ENCODE measurements at regions not wholly inside any gene's neighbourhood (a gene's known extent, or its start where the extent isn't known, plus 50 kb on each side); places are given as distances from the start of the nearest gene placed in this dataset.

DNA sequence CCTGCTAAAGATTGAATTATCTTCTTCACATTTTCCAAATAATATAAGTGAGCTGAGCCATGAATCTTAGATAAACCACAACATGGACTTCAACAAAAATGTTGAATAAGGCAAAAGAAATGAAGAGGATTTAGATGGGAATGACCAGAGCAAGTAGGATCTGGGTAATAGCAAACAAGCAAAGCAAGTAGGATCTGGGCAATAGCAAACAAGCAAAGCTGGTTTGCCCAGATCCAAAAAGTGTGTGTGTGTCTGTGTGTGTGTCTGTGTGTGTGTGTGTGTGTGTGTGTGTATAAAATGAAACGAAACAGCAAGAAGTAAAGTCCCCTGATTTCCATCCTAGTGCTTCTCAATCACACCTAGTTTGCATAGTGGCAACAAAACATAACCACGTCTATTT lies 549.1 kb downstream of the RERGL start:
- DNase-seq, result no peak

DNA sequence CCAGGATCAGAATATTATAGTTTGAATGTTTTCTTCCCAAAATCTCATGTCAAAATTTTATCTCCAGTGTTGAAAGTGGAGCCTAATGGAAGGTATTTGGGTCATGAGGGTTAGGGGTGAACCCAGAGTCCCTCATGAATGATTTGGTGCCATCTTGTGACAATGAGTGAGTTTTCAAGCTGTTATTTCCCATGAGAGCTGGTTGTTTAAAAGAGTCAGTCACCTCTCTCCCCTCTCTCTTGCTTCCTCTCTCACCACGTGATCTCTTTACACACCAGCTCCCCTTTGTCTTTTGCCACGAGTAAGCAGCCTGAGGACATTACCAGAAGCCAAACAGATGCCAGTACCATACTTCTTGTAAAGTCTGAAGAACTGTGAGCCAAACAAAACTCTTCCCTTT lies 561.6 kb downstream of the RERGL start:
- no peak for DNase-seq

DNA sequence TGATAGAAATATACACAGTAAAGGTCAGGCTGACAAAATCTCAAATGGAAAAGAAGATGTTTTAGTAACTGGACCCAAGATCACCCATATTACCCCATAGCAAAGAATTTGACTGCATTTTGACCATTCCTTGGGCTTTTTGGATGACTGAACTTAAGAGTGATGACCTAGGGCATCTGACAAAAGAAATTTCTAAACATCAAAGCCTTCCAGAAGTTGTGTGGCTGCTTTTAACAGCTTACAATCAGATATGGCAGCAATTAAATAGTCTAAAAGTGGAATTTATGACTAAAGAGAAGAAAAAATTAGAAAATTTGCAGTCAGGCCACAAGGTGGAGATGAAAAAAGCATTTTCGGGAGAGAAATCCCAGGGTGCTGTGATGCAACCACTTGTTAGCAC lies 563.0 kb downstream of the RERGL start:
- no peak for DNase-seq

DNA sequence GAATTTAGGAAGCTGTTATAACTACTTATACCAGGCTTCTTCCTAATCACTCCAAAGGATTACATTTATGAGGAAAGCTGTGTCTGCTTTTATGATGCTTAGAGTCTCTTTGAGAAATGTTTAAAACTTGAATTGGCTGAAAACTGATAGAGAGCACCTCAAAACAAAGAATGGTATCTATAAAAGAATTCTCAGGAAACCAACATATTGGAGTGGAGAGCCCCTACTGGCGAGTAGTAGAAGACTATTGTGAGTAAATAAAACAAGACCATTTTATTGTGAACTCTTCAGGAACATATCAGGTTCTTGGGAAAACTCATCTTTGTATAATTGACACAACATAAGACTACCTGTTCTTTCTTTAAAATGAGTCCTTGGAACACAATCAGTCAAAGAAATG lies 578.6 kb downstream of the RERGL start:
- DNase-seq, result no peak

DNA sequence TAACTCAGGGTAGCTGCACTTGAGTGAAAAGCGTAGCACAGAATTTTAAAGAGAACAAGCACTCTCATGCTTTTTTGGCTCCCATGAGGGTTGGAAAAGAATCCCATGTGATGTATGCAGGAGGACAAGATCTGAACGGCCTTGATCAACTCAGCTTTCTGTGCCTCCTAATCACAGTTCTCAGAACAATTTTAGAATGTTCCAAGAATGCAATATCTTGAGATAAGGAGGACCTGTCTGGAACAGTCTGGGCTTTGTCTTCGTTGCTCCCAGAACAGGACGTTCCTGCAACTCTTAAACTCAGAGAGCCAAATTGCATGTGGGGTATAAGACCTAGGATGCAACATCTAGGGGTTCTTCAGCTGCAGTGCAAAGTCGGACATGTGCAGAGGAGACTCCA lies 582.7 kb downstream of the RERGL start:
- no peak for DNase-seq

DNA sequence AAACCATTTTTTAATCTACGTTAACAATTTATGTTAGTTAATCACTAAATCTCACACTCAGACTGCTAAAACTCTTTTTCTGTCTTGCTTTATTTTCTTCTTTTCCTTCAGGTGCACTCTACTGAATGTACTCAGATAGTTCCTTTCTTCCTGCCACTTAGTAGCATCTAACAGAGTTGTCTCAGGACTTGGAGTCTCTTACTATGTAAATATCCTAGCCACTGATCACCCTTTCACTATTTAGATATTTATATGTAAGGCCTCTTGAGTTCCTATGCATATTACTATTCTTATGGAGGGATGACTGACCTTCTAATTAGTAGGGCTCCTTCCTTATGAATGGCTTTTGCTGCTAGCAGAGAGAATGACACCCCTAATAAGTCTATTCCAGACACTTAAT lies 586.3 kb downstream of the RERGL start:
- no peak for DNase-seq

DNA sequence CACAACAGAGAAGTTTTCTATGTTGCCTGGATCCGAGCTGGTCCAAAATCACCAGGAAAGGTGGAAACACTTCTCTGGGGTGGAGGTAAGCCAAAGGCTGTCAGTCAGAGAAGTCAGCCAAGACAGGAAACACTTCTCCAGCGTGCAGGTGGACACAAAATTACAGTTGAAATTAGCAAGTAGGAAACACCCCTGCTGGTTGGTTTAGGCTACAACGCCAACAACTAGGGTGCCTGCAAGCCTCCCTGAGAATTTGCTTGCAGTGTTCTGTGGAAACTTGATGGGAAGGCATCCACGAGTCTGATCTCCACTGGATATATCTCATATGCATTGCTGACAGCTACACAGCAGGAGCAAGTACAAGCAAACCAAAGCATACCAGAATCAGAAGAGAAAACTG lies 600.5 kb downstream of the RERGL start:
- DNase-seq, result no peak

DNA sequence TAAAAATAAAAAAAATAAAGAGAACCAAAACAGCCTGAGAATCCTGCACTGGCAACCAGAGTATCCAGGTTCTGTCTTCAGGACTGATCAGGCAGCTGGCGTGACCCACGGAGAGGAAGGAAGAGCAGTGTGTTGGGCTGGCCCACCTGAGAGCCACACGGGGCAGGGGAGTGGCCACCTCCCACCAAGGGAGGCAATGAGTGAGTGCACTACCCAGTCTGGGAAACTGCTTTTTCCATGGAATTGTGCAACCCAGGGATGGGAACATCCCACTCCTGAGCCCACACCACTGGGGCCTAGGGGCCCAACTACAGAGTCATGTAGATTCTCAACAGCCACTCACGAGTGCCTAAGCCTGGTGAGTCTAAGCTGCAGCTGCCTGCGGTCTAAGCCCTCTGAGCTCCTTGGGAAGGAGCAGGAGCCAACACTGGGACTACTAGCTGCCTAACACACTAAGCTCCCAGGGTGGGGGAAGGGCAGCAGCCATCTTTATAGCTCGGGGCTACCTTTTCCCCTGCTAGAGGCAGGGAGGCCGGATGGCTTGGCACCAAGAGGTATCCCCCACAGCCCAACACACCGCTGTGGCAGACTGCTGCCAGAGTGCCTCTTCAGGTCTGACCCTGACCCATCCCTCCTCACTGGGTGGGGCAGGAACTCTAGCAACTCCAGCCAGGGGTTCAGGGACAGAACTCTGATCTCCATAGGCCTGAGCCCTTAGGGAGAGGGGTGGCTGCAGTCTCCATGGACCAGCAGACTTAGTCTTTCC lies 610.9 kb downstream of the RERGL start:
- no peak for DNase-seq

DNA sequence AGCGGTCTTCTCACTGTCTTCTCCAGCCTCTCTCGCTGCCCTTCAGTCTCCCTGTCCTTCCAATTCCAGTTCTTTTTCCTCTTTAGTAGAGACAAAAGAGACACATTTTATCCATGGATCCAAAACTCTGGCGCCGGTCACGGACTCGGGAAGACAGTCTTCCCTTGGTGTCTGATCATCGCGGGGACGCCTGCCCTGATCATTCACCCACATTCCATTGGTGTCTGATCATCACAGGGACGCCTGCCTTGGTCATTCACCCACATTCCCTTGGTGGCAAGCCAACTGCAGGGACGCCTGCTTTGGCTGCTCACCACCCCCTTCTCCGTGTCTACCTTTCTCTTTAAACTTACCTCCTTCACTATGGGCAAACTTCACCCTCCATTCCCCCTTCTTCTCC lies 619.5 kb downstream of the RERGL start:
- no peak for DNase-seq

DNA sequence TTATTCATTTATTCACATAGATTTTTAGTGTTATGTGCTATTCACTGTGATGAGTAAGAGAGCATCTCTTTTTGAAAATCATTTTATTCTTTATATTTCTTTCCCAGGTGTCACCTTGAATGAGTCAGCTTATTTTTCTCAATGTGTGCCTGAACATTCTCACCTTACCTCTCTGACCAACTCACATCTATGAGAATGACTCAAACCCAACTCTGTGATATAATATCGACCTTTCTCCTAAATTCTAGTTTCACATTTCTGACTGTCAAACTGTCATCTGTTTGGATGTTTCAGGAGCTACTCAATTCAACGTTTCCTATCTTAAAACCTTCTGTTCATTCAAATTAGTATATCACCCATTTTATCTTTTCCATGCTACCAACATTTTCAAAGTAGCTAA lies 630.8 kb downstream of the RERGL start:
- DNase-seq, result no peak

DNA sequence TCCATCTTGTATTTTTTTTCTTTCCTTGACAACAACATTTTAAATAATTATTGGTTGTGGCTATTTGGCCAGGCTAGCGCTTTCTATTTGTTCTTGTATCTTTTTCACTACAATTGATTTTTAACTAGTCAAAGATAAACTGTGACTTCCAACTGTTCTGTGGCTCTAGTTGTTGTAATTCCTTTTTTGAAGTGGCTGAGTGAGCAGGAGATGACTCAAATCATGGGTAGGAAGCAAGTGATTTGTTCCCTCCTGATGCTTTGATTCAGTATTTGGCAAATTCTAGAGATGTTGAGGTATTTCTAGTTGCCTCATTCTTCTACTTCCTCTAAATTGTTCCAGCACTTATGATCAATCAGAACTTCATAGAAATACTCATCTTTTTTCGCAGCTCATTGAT lies 633.5 kb downstream of the RERGL start:
- DNase-seq, result no peak

DNA sequence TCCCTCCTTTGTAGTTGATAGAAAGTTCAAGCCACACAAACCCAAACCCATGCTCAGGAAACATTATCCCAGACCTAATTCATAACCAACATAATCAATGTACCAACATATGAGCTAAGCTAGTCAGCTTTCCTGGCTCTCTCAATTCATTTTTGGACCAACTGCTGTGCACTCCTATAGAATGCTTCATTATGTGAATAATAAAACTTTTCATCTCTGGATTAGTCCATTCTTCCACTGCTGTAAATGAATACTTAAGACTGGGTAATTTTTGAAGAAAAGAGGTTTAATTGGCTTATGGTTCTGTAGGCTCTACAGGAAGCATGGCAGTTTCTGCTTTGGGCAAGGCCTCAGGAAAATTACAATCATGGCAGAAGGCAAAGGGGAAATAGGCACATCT lies 651.9 kb downstream of the RERGL start:
- no peak for DNase-seq

DNA sequence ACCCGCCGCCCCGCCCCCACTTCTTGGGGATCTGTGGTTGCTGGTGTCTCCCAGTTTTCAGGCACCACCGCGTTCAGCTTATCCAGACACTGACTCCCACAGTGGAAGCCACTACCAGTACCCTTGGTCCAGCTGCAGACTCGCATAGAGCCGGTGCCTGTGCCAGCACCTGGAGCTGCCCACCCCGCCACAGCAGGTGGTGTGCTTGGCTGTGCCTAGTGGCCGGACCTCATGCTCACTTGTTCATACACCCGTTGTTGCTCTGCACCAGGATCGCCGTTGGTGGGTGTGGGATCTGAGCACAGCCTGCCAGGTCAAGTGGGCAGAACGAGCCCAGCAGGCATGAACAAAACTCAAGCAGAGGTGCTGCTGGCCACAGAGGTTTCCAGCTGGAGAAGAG lies 673.2 kb downstream of the RERGL start:
- DNase-seq, result no peak

DNA sequence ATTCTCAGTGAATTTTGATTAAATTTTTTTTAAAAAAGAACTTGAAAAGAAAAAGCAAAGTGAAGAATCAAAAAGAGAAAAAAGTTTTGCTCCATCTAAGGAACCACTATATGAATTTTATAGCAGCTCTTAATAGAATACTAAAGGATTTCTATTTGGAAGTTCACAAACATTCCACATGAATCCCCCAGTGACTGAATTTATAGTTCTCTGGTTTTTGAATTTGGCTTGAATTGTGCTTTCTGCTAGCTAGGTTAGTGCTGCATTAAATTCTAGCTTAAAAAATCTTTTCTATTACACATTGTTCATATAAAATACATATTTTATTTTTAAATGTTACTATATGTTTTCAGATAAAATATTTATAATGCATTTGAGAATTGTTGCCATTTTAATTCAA lies 675.4 kb downstream of the RERGL start:
- no peak for DNase-seq

DNA sequence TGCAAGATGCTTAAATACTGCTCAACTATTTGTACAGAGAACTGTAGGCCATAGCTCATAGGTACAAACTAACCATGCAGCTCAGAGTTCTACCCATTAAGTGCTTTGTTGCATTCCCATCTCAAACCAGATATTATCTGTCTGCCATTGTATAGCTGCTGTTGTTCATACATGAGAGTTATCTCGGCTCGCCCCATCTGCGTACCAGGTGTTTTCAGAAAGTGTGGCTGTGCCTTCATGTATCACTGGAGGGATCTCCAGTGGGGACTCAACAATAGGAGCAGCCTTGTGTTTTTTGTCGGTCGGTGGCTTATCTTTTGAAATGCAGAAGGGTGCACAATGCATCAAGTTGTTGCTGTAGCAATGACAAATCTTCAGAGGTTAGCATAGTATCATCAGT lies 678.3 kb downstream of the RERGL start:
- DNase-seq, result no peak

DNA sequence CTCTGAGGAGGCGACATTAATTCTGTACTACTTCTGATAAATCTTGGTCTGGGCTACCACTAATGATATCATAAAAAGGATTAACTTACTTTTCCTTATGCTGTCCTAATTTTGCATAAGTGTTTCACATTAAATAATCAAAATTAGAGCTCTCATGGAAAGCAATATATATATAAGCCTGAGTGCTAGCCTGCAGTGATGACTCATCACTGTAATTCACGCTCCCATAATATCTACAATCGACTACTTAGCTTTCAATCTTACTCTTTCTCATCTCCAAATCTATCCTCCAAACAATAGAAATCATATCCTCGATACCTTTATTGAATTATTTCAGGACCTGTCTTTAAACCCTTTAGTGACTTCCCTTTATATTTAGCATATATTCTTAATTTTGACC lies 701.3 kb downstream of the RERGL start:
- no peak for DNase-seq

DNA sequence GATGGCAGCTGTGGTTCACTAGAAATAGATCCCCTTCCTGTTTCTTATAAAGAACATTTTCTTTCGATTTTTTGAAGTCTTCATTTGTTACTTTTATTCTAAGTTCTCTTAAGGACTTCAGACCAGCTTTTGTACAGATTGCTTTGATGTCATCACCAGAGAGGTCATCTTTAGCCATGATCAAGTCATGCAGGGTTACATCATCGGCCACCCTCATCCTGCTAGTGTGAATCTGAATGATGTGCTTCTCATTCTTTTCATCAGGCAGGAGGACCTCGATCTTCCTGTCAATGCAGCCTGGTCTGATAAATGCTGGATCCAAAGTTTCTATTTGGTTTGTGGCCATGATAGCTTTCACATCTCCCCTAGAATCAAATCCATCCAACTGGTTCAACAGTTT lies 706.7 kb downstream of the RERGL start:
- no peak for DNase-seq

DNA sequence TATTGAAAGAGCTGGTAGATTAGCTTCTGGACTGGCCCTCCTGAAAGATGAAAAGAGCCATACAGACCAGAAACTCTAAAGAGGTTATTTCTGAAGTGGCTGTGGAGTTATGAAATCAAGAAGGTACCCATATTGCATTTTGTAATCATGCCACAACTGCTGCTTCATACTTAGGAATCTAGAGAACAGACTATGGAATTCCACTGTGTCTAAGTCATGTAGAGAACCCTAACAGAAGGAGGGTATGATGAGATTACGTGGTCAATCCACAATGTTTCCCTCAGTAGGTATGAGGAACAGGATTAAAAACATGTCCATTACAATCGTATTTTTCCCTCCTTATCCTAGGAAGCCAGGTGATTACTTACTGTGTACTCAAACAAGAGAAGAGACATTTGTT lies 708.8 kb downstream of the RERGL start:
- DNase-seq, result no peak

DNA sequence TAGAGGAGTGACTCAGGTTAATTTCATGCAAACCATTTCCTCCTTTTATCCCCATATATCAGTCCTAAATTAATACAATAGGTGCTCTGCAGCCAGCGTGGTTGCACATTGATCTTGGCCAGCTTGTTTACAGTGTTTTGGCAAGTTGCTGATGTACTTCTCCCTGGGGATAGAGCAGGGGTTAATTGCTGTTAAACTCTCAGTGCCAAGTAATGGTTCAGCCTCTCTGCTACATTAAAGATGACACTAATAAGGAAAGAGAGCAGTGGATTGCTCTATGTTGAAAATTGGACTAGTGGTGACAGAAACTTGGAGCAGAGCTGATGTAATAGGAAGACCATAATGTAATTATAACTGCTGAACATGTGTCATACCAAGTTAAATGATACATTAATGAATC lies 717.5 kb downstream of the RERGL start:
- DNase-seq, result no peak

DNA sequence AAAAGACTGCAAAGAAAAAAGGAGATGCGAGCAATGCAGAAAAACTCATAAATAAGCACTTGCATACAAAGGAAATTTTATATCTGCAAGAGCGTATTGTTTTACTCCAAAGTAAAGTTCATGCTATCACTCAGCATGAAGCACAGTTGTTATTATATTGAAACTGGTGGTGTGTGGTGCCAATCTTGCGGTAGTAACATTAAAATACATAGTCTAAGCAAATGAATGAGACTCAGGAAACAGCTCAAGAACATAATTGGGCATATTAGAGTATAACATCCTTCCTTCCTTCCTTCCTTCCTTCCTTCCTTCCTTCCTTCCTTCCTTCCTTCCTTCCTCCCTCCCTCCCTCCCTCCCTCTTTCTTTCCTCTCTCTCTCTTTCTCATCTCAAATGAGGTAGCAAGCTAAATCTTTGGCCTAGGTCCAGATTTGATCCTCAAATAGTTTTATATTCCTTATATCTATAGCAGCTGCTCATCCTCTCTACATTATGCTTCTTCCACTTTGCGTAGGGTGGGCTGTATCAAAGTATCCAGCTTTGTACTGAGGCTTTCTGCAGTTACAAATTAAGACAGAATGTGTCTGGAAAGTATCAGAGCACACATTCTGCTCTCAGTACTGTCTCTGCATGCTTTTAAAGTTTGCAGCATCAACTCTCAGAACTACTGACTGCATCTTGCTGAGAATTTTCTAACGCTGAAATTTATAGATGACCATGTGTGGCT lies 718.3 kb downstream of the RERGL start:
- no peak for DNase-seq

DNA sequence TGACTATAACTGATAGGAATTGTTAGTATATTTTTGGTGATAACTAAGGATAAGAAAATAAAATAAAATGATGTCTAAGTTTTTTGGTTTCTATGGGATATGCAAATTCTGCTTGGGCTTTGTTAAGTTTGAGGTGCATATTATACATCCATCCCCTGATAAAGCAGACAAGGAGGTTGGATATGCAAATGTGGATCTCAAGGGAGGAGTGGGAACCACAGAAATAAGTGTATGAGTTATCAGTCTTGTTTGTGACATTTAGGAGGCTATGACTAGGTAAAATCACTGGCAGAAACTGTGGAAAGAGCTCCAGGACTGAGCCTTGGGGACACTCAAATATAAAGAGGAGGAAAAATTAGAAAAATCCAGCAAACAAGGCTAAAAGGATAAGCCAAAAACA lies 719.4 kb downstream of the RERGL start:
- no peak for DNase-seq

DNA sequence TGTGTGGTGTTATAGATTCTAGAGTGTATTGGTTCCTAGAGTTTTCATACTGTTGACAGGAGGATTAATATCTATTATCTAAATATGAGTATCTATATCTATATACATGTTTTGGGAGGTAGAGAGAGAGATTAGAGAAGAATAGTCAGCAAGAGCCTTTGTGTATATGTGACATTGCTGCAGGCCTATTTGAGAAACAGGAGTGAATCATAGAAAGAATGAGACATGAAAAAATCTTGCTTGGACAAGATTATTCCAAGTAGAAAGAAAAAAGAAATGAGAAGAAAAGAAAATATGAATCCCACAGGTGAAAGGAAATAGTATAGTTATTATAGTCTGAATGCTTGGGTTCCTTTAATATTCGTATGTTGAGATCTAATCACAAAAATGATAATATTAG lies 720.4 kb downstream of the RERGL start:
- DNase-seq, result no peak

DNA sequence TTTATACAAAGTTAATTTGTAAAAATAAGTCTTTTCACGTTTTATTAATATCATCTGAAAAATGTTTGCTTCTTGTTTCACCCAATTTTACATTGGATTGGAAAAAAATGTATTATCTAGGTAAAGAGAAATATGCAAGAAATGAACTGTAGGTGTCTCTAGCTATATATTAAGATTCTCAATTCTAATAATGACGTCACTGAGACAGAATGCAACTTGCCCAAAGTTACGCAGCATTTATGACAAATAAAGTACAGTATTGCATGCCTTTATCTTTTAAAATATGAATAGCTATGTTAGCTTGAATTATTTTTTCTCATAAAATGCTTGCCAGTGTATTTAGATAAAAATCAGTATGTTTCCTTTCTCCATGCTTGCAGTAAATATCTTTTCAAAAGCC lies 728.8 kb downstream of the RERGL start:
- no peak for DNase-seq

DNA sequence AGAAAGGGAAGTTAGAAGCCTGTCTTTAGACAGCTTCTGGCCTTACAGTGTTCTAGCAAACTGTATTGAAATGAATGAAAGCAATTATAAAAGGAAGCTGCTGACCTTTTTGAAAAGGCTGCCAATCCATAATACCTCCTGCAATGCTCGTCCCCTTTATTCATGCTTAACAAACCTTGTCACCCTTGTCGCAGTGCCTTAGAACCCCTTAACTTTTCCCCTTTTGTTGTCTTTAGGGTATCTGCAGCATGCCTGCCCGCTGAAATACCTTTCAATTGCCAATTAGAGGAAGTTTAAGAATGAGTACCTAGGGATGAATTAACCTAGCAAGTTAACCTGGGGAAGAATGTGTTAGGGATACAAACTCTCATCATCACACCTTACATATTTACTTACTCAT lies 731.2 kb downstream of the RERGL start:
- DNase-seq, result no peak

Measured in right lung (tissue), 2 donors.